ENCODE measurements at regions not wholly inside any gene's neighbourhood (a gene's known extent, or its start where the extent isn't known, plus 50 kb on each side); places are given as distances from the start of the nearest gene placed in this dataset.

GRCh38 chr18:10018289-10018688 is 104.5 kb downstream of the VAPA start:
- no peak for DNase-seq
- no peaks in the 10 kb centered on the region for H3K9me3 ChIP-seq
- no peaks in the 10 kb centered on the region for H3K36me3 ChIP-seq
- no peaks in the 10 kb centered on the region for H3K27me3 ChIP-seq
- H3K4me1 ChIP-seq (ENCODE audit: insufficient read depth) = peaks cover 6% of the 10 kb centered on the region
- TF ChIP-seq CTCF (IDR thresholded peaks at IDR 0.05) = no peak
- TF ChIP-seq POLR2A (IDR thresholded peaks at IDR 0.05) = no peak
- TF ChIP-seq EP300 (IDR thresholded peaks at IDR 0.05) = no peak
- H3K4me3 ChIP-seq = no peak overlapping the region
- WGBS, 3 donors = 94 to 98% (median 97%) methylated on average over 5 of the region's 5 CpGs
- intact Hi-C loops (cut with DNase I) = loop anchor here in 2 of 4 donors (5.0 kb wide), 1 partner anchor 499 kb away; no protein-coding TSS in a partner anchor
- no peak overlapping the region for H3K27ac ChIP-seq

DNA sequence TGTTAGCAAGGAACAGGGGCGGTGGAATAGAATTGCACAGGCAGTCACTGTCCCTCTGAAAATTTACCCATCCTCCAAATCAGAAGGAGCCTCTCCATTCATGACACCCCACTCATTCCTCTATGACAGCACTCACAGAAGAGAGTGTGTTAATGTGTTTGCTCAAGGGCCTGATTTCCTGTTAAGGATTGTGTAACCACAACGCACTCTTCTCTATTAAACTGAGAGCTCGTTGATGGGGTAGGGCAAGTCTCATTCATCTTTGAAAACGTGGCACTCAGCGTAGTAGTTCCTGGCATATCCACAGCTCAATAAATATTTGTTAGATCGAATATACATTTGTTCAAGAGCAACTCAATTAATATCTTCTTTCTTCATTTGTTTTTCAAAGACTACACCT is 106.4 kb downstream of the VAPA start:
- Histone ChIP-seq H3K27ac (no peak overlapping the region), H3K4me1 (ENCODE audit: insufficient read depth) (peaks cover 6% of the 10 kb centered on the region), H3K27me3 (no peaks in the 10 kb centered on the region), H3K4me3 (no peak overlapping the region), H3K9me3 (no peaks in the 10 kb centered on the region), H3K36me3 (no peaks in the 10 kb centered on the region)
- DNase-seq = no peak
- intact Hi-C loops (cut with DNase I) = no loop called here
- TF ChIP-seq POLR2A (IDR thresholded peaks at IDR 0.05) (no peak), EP300 (IDR thresholded peaks at IDR 0.05) (no peak), CTCF (IDR thresholded peaks at IDR 0.05) (no peak)
- WGBS, 3 donors = 73 to 91% (median 75%) methylated on average over 6 of the region's 6 CpGs

DNA sequence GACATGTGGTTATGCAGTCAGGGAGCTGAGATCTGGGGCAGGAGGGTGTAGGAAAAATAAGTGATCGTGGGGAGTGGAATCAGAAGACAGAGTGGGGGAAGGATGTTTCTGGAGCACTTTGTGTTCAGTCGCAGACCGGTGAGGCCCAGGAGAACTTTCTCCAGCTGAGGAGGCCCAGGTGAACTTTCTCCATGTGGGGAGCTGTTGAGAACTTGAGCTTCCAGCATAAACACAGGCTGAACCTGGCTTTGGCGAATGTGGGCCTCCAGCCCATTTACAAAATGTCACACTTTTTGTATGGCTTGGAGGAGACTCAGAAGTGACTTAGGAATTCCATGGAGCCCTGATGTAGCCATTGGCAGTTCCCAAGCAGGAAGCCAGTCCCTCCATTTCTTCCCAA is 108.5 kb downstream of the VAPA start:
- Histone ChIP-seq H3K9me3 (no peaks in the 10 kb centered on the region), H3K4me1 (ENCODE audit: insufficient read depth) (no peaks in the 10 kb centered on the region), H3K27me3 (no peaks in the 10 kb centered on the region), H3K36me3 (no peaks in the 10 kb centered on the region), H3K27ac (no peak overlapping the region), H3K4me3 (no peak overlapping the region)
- TF ChIP-seq EP300 (IDR thresholded peaks at IDR 0.05) (no peak), CTCF (IDR thresholded peaks at IDR 0.05) (no peak), POLR2A (IDR thresholded peaks at IDR 0.05) (no peak)
- WGBS, 3 donors = 93 to 96% (median 95%) methylated on average over 4 of the region's 4 CpGs
- intact Hi-C loops (cut with DNase I) = no loop called here
- no peak for DNase-seq

- intact Hi-C loops (cut with DNase I) = no loop called here
- no peaks in the 10 kb centered on the region for H3K4me1 ChIP-seq (ENCODE audit: insufficient read depth)
- 85 to 91% (median 87%) methylated on average over 10 of the region's 10 CpGs for WGBS, 3 donors
- no peak overlapping the region for H3K4me3 ChIP-seq
- no peak overlapping the region for H3K27ac ChIP-seq
- no peaks in the 10 kb centered on the region for H3K36me3 ChIP-seq
- no peaks in the 10 kb centered on the region for H3K9me3 ChIP-seq
- TF ChIP-seq CTCF (IDR thresholded peaks at IDR 0.05) (no peak), EP300 (IDR thresholded peaks at IDR 0.05) (no peak), POLR2A (IDR thresholded peaks at IDR 0.05) (no peak)
- DNase-seq = no peak
- H3K27me3 ChIP-seq = no peaks in the 10 kb centered on the region
Measured at GRCh38 chr18:10023853-10024570, 110.2 kb downstream of the VAPA start.

Data from ovary (tissue), 7 donors.